Kidney epithelial cell (primary cell): ENCODE measurements at regions not wholly inside any gene's neighbourhood (a gene's known extent, or its start where the extent isn't known, plus 50 kb on each side); places are given as distances from the start of the nearest gene placed in this dataset.

Experiments
- DNase-seq: peaks from one replicate; pipeline ENCODE4 v3.0.0-alpha.2; 2010; ENCODE audit warnings: low read depth
- H3K27me3 ChIP-seq: 2 replicates; pipeline ENCODE4 v1.6.0; 2011; ENCODE audit warnings: low read length; ENCODE audit not compliant: control insufficient read depth, insufficient read depth
- H3K36me3 ChIP-seq: 2 replicates; pipeline ENCODE4 v1.5.1; 2011; ENCODE audit warnings: low read length; ENCODE audit not compliant: control insufficient read depth, insufficient read depth
- H3K4me3 ChIP-seq: 2 replicates; pipeline ENCODE4 v1.5.1; 2011; ENCODE audit warnings: low read depth, mild to moderate bottlenecking, control low read depth, low read length
- TF ChIP-seq, protein P1 (sequence below): IDR thresholded peaks from 2 replicates; pipeline ENCODE4 v1.5.1; 2011; ENCODE audit warnings: mild to moderate bottlenecking, moderate library complexity, low read length, control low read depth, inconsistent platforms; ENCODE audit not compliant: insufficient read depth, poor library complexity, severe bottlenecking

- TF ChIP-seq, protein P1, sequence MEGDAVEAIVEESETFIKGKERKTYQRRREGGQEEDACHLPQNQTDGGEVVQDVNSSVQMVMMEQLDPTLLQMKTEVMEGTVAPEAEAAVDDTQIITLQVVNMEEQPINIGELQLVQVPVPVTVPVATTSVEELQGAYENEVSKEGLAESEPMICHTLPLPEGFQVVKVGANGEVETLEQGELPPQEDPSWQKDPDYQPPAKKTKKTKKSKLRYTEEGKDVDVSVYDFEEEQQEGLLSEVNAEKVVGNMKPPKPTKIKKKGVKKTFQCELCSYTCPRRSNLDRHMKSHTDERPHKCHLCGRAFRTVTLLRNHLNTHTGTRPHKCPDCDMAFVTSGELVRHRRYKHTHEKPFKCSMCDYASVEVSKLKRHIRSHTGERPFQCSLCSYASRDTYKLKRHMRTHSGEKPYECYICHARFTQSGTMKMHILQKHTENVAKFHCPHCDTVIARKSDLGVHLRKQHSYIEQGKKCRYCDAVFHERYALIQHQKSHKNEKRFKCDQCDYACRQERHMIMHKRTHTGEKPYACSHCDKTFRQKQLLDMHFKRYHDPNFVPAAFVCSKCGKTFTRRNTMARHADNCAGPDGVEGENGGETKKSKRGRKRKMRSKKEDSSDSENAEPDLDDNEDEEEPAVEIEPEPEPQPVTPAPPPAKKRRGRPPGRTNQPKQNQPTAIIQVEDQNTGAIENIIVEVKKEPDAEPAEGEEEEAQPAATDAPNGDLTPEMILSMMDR = no peak
- DNase-seq = no peak
- Histone ChIP-seq H3K4me3 (no peak overlapping the region), H3K27me3 (no peaks in the 10 kb centered on the region), H3K36me3 (no peaks in the 10 kb centered on the region)
These were observed 341.8 kb downstream of the RBM43 start for GRCh38 chr2:150919901-150920300.

GRCh38 chr2:150917961-150918713 is 343.5 kb downstream of the RBM43 start:
- no peak for DNase-seq
- Histone ChIP-seq H3K36me3 (no peaks in the 10 kb centered on the region), H3K4me3 (no peak overlapping the region), H3K27me3 (no peaks in the 10 kb centered on the region)
- TF ChIP-seq, protein P1 = no peak

DNA sequence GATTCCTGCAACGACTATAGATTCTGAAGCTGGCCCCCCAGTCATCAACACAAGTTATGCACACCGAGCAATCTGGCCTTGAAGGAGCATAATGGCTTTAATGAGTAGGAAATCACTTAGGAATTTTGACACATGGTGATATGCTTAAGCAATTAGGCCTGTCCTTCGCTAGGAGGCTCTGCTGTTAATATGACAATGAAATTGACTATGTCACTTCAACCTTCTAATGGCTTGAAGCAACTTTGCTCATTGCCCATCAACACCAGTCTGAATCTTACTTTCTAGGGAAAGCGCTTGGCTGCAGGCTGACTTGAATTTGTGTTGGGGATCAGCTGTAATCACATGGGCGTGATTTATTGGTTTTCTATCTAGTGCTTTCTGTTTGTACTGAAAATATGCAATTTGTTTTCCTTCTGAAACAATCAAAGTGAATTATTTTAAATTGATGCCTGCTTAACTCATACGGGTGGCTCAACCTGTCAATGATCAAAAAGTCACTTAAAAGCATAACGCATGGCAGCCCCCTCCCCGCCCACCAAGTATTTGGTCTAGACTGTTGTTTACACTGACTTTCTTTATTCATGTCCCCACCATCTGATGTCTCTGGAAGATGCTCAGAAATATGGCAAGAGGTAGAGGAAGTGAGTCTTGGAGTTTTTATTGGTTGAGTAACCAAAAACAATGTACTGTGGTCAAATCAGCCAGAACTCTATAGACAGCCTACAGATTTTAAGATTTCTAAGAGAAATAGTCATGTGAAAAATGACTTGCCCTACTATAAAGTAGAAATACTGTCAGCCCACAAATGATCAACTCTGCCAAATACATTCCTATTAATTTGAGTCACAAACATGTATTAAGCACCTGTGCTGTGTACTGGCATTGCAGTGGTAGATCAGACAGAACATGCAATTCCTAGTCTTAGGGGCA is 344.9 kb downstream of the RBM43 start:
- H3K36me3 ChIP-seq = no peaks in the 10 kb centered on the region
- peak; percentile 56 for DNase-seq
- H3K27me3 ChIP-seq = no peaks in the 10 kb centered on the region
- TF ChIP-seq, protein P1 = no peak
- no peak overlapping the region for H3K4me3 ChIP-seq

DNA sequence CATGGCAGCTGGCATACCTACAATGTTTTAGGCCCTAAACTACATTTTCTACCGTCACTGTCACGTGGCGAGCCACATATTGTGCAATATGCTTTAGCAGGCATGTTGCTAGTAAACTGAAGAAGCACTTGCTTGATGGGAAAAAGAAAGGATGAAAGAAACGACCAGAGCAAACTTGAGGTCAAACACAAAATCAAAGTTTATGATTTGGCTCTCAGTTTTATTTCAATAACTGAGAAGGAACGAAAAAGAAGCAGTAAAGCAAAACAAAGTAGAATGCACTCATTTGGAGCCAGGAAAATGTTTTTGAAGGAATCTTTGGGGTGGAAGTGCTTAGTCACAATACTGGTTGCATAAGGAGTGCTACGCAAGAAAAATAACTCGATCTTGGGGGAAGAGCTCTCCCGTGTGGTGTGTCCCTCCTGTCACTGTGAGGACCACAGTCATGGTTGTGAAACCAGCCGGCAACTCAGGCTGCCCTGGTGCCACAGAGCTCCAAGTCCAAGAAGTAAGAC is 349.8 kb downstream of the RBM43 start:
- no peak overlapping the region for H3K4me3 ChIP-seq
- H3K27me3 ChIP-seq = no peaks in the 10 kb centered on the region
- TF ChIP-seq, protein P1 = no peak
- no peaks in the 10 kb centered on the region for H3K36me3 ChIP-seq
- no peak for DNase-seq

DNA sequence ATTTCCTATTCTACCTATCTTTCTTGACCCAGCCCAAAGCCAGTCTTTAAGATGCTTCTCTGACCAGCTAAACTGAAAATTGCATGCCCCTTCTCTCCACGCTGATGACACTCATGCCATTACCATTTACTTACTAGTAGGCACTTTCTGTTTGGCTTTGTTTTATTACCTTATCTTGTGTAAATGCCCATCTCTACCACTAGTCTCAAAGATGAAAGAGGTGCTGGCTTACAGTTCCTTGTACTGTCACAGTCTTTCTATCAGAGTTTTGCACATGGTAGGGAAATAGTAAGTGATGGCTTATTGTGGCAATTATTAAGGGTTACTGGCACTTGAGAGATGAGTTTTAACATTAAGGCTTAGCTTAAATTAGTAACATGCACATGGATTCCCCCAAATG is 352.1 kb downstream of the RBM43 start:
- DNase-seq = no peak
- TF ChIP-seq, protein P1 = no peak
- Histone ChIP-seq H3K27me3 (no peaks in the 10 kb centered on the region), H3K4me3 (no peak overlapping the region), H3K36me3 (no peaks in the 10 kb centered on the region)
